Hepatocyte (in vitro differentiated cells): ENCODE measurements at regions not wholly inside any gene's neighbourhood (a gene's known extent, or its start where the extent isn't known, plus 50 kb on each side); places are given as distances from the start of the nearest gene placed in this dataset.

Experiments used
- CTCF ChIP-seq: fragments of 200-600 bp; sonication (generic); IDR thresholded peaks from 2 replicates; pipeline ENCODE4 v1.5.1; 2016; ENCODE audit warnings: antibody characterized with exemption, mild to moderate bottlenecking; ENCODE audit not compliant: poor library complexity
- EZH2phosphoT487 ChIP-seq: fragments of 200-600 bp; sonication (generic); IDR thresholded peaks from one replicate; pipeline ENCODE4 v1.6.1; 2018; ENCODE audit warnings: antibody characterized with exemption, mild to moderate bottlenecking, low read depth, moderate library complexity; ENCODE audit not compliant: unreplicated experiment, severe bottlenecking

DNA sequence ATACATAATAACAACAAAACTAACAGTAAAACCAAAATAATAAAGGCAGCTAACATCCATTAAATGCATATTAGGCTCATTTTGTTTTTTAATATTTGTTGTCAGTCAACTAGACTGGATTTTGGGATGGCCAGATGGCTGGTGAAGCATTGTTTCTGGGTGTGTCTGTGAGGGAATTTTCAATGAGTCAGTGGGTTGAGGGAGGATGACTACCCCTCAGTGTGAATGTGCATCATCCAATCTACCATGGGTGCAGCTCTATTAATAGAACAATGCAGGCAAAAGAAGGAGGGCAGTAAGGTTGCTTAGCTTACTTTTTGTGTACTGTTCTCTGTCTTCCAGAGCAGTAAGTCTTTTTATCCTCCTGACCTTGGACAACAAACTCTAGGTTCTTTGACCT is 484.2 kb upstream of the HS3ST1 start:
- TF ChIP-seq CTCF (no peak), EZH2phosphoT487 (no peak)
